Upper lobe of left lung (tissue), 6 donors: ENCODE measurements at regions not wholly inside any gene's neighbourhood (a gene's known extent, or its start where the extent isn't known, plus 50 kb on each side); places are given as distances from the start of the nearest gene placed in this dataset.
"Not testable (repeated sequence)": the region's sequence is repeated elsewhere in the genome, so short reads cannot be mapped to it uniquely, and the experiment has no call there.

Experiments used
- ATAC-seq, 2 donors: fragments of 200-7000 bp; cut with Tn5 transposase; one replicate each; pipeline ENCODE4 v1.9.1; 2022; ENCODE audit warnings: mild to moderate bottlenecking in 2 of 2, moderate library complexity in 2 of 2; ENCODE audit not compliant: low FRiP score in 2 of 2
- DNase-seq, 2 donors: peaks; one replicate each; pipeline ENCODE4 v3.0.0-alpha.2; 2019 to 2020
- H3K27ac ChIP-seq, 4 donors: fragments of 200-600 bp; sonication (generic); one replicate each; pipeline ENCODE4 v1.5.1; 2016 to 2019
- H3K27me3 ChIP-seq, 4 donors: fragments of 200-600 bp; sonication (generic); one replicate each; pipeline ENCODE4 v1.5.1; 2017 to 2019
- H3K36me3 ChIP-seq, 4 donors: fragments of 200-600 bp; sonication (generic); one replicate each; pipeline ENCODE4 v1.5.1; 2016 to 2019
- H3K4me1 ChIP-seq, 4 donors: fragments of 200-600 bp; sonication (generic); one replicate each; pipeline ENCODE4 v1.5.1; 2018 to 2019
- H3K4me3 ChIP-seq, 4 donors: fragments of 200-600 bp; sonication (generic); one replicate each; pipeline ENCODE4 v1.5.1; 2017 to 2019; ENCODE audit warnings: mild to moderate bottlenecking in 2 of 4, moderate library complexity in 1 of 4
- H3K9me3 ChIP-seq, 4 donors: fragments of 200-600 bp; sonication (generic); one replicate each; pipeline ENCODE4 v1.5.1; 2018 to 2019
- WGBS, 2 donors: methylation state at CpG; one replicate each; pipeline ENCODE4 v1.1.5; 2017 to 2018; 5-methylcytosine and 5-hydroxymethylcytosine counted together
- donor health status: DM: no; HTN: no; CAD: no; lungs with moderate emphysema.
- donor health status: DM: no; HTN: yes; CAD: no; lungs with severe emphysema.

- H3K27ac ChIP-seq, ATAC-seq, H3K4me3 ChIP-seq, H3K27me3 ChIP-seq, H3K9me3 ChIP-seq, DNase-seq, H3K4me1 ChIP-seq, H3K36me3 ChIP-seq: not testable (repeated sequence)
- 82% methylated on average over 3 of the region's 4 CpGs; no CpG with 5 or more reads in 1 of the 2 donors for WGBS, 2 donors
These were observed 54.1 kb upstream of the USP14 start for GRCh38 chr18:104264-104663.

DNA sequence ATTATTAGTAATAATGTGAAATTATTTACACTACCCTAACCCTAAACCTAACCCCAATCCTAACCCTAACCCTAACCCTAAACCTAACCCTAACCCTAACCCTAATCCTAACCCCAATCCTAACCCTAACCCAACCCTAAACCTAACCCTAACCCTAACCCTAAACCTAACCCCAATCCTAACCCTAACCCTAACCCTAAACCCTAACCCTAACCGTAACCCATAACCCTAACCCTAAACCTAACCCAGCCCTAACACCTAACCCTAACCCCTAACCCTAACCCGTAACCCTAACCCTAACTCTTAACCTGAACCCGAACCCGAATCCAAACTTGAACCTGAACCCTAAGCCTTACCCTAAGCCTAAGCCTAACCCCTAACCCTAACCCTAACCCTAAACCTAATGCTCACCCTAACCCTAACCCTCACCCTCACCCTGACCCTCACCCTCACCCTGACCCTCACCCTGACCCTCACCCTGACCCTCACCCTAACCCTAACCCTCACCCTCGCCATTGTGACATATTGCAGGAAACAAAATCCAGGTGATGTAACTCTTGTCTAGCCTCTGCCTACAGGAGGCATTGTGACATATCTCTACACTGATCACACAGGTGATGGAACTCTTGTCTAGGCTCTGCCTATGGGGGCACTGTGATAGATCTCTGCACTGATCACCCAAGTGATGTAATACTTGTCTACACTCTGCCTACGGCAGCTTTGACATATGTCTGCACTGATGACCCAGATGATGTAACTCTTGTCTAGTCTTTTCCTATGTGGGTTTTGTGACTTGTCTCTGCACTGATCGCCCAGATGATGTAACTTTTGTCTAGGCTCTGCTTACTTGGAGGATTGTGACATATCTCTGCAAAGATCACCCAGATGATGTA lies 53.0 kb upstream of the USP14 start:
- DNase-seq, H3K4me3 ChIP-seq, H3K4me1 ChIP-seq, H3K36me3 ChIP-seq, H3K9me3 ChIP-seq, H3K27me3 ChIP-seq, ATAC-seq, H3K27ac ChIP-seq: not testable (repeated sequence)
- 30 to 63% methylated on average over 2 to 3 of the region's 7 CpGs for WGBS, 2 donors

DNA sequence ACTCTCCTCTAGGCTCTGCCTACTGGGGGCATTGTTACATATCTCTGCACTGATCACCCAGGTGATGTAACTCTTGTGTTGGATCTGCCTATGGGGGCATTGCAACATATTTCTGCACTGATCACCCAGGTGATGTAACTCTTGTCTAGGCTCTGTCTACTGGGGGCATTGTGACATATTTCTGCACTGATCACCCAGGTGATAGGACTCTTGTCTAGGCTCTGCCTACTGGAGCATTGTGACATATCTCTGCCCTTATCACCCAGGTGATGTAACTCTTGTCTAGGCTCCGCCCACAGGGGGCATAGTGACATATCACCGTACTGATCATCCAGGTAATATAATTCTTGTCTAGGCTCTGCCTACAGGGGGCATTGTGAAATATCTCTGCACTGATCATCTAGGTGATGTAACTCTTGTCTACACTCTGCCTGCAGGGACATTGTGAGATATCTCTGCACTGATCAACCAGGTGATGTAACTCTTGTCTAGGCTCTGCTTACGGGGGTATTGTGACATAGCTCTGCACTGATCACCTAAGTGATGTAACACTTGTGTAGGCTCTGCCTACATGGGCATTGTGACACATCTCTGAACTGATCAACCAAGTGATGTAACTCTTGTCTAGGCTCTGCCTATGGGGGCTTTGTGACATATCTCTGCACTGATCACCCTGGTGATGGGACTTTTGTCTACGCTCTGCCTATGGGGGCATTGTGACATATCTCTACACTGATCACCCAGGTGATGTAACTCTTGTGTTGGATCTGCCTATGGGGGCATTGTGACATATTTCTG lies 52.1 kb upstream of the USP14 start:
- H3K4me3 ChIP-seq, ATAC-seq, H3K27me3 ChIP-seq, H3K9me3 ChIP-seq, H3K4me1 ChIP-seq, H3K36me3 ChIP-seq, DNase-seq, H3K27ac ChIP-seq: not testable (repeated sequence)
- 61 to 64% methylated on average over 4 of the region's 4 CpGs for WGBS, 2 donors

- H3K36me3 ChIP-seq: not testable (repeated sequence)
- peak; percentile 20 to 44 for ATAC-seq
These were observed 51.4 kb upstream of the USP14 start for GRCh38 chr18:106868-107384.

DNA sequence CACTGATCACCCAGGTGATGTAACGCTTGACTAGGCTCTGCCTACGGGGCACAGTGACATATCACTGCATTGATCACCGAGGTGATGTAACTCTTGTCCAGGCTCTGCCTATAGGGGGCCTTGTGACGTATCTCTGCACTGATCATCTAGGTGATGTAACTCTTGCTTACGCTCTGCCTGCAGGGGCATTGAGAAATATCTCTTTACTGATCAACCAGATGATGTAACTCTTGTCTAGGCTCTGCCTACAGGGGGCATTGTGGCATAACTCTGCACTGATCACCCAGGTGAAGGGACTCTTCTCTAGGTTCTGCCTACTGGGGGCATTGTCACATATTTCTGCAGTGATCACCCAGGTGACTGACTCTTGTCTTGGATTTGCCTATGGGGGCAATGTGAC lies 50.9 kb upstream of the USP14 start:
- H3K36me3 ChIP-seq, DNase-seq, H3K27ac ChIP-seq, H3K4me1 ChIP-seq, ATAC-seq, H3K4me3 ChIP-seq, H3K9me3 ChIP-seq, H3K27me3 ChIP-seq: not testable (repeated sequence)
- 42 to 61% methylated on average over 5 of the region's 5 CpGs for WGBS, 2 donors

More at GRCh38 chr18:106868-107384, 51.4 kb upstream of the USP14 start:
- not testable (repeated sequence) for H3K4me1 ChIP-seq, H3K4me3 ChIP-seq, H3K27me3 ChIP-seq, DNase-seq, H3K27ac ChIP-seq, H3K9me3 ChIP-seq
- 20 to 44% methylated on average over 2 of the region's 2 CpGs for WGBS, 2 donors

- H3K27me3 ChIP-seq, H3K9me3 ChIP-seq, DNase-seq, H3K27ac ChIP-seq, H3K36me3 ChIP-seq, H3K4me1 ChIP-seq, H3K4me3 ChIP-seq: not testable (repeated sequence)
- 48 to 54% methylated on average over 3 of the region's 3 CpGs for WGBS, 2 donors
- peak; percentile 83 to 92 for ATAC-seq
These were observed 50.3 kb upstream of the USP14 start for GRCh38 chr18:107947-108664.
